Adrenal gland (tissue), 5 donors: ENCODE measurements at regions not wholly inside any gene's neighbourhood (a gene's known extent, or its start where the extent isn't known, plus 50 kb on each side); places are given as distances from the start of the nearest gene placed in this dataset.

Experiments
- POLR2A ChIP-seq, 2 donors: fragments of 450-650 bp; IDR thresholded peaks; one replicate each; pipeline ENCODE4 v1.6.1; 2017; ENCODE audit warnings: antibody characterized with exemption in 2 of 2, mild to moderate bottlenecking in 2 of 2, moderate library complexity in 1 of 2
- TF ChIP-seq, protein P1 (sequence below), 6 experiments: fragments of 450-650 bp in 4 of 6; fragments of 200-600 bp in 2 of 6; sonication (generic) in 1 of 6; IDR thresholded peaks; 1 replicate in 5 of 6; 2 replicates in 1 of 6; pipeline versions ENCODE4 v1.5.1 to v1.8.0; 2016 to 2021; ENCODE audit warnings: antibody characterized with exemption in 6 of 6, mild to moderate bottlenecking in 2 of 6, moderate library complexity in 1 of 6
- donor health status: DM: no; HTN: no; CAD: no.

GRCh38 chr5:135218486-135218755 lies 180.6 kb downstream of the MACROH2A1 start:
- TF ChIP-seq, protein P1, sequence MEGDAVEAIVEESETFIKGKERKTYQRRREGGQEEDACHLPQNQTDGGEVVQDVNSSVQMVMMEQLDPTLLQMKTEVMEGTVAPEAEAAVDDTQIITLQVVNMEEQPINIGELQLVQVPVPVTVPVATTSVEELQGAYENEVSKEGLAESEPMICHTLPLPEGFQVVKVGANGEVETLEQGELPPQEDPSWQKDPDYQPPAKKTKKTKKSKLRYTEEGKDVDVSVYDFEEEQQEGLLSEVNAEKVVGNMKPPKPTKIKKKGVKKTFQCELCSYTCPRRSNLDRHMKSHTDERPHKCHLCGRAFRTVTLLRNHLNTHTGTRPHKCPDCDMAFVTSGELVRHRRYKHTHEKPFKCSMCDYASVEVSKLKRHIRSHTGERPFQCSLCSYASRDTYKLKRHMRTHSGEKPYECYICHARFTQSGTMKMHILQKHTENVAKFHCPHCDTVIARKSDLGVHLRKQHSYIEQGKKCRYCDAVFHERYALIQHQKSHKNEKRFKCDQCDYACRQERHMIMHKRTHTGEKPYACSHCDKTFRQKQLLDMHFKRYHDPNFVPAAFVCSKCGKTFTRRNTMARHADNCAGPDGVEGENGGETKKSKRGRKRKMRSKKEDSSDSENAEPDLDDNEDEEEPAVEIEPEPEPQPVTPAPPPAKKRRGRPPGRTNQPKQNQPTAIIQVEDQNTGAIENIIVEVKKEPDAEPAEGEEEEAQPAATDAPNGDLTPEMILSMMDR (IDR thresholded peaks at IDR 0.05), result no peak
- no peak for TF ChIP-seq POLR2A (IDR thresholded peaks at IDR 0.05)
